ENCODE measurements at regions not wholly inside any gene's neighbourhood (a gene's known extent, or its start where the extent isn't known, plus 50 kb on each side); places are given as distances from the start of the nearest gene placed in this dataset.

DNA sequence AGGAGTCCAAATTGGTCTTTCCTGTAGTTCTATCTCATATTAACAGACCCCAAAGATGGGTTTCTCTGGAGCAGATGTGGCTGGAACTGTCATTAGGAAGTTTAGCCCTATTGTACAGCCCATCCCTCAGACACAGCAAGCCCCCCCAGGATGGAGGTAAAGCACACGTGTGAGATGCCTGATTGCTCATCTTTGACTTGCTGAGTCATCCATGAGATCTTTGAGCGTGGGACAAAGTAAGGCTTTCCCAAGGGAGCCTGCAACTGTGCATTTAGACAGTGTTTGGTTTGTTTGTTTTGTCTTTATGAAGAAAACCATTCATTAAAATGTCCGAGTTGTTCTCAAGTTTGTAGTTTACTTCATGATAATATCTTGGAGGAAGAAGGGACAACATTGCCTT is 145.3 kb upstream of the CDH13 start:
- TF ChIP-seq ZFP30 (CRISPR knock-in tag; IDR thresholded peaks at IDR 0.05) (no peak), TOX (CRISPR knock-in tag; IDR thresholded peaks at IDR 0.05; ENCODE audit: borderline replicate concordance) (no peak), TCF4 (CRISPR knock-in tag; IDR thresholded peaks at IDR 0.05; ENCODE audit: borderline replicate concordance) (no peak), ARNTL (CRISPR knock-in tag; IDR thresholded peaks at IDR 0.05; ENCODE audit: borderline replicate concordance, low read depth) (no peak), ZNF565 (CRISPR knock-in tag; conservative IDR thresholded peaks at IDR 0.05; ENCODE audit: low read depth) (no peak), BACH2 (CRISPR knock-in tag; IDR thresholded peaks at IDR 0.05; ENCODE audit: borderline replicate concordance) (no peak), SNAI2 (CRISPR knock-in tag; IDR thresholded peaks at IDR 0.05) (no peak)
- TF ChIP-seq, protein P1, sequence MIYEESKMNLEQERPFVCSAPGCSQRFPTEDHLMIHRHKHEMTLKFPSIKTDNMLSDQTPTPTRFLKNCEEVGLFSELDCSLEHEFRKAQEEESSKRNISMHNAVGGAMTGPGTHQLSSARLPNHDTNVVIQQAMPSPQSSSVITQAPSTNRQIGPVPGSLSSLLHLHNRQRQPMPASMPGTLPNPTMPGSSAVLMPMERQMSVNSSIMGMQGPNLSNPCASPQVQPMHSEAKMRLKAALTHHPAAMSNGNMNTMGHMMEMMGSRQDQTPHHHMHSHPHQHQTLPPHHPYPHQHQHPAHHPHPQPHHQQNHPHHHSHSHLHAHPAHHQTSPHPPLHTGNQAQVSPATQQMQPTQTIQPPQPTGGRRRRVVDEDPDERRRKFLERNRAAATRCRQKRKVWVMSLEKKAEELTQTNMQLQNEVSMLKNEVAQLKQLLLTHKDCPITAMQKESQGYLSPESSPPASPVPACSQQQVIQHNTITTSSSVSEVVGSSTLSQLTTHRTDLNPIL (CRISPR knock-in tag; IDR thresholded peaks at IDR 0.05; ENCODE audit: low read depth): no peak
- TF ChIP-seq, protein P2, sequence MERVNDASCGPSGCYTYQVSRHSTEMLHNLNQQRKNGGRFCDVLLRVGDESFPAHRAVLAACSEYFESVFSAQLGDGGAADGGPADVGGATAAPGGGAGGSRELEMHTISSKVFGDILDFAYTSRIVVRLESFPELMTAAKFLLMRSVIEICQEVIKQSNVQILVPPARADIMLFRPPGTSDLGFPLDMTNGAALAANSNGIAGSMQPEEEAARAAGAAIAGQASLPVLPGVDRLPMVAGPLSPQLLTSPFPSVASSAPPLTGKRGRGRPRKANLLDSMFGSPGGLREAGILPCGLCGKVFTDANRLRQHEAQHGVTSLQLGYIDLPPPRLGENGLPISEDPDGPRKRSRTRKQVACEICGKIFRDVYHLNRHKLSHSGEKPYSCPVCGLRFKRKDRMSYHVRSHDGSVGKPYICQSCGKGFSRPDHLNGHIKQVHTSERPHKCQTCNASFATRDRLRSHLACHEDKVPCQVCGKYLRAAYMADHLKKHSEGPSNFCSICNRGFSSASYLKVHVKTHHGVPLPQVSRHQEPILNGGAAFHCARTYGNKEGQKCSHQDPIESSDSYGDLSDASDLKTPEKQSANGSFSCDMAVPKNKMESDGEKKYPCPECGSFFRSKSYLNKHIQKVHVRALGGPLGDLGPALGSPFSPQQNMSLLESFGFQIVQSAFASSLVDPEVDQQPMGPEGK (CRISPR knock-in tag; IDR thresholded peaks at IDR 0.05; ENCODE audit: borderline replicate concordance): no peak
- TF ChIP-seq, protein P3, sequence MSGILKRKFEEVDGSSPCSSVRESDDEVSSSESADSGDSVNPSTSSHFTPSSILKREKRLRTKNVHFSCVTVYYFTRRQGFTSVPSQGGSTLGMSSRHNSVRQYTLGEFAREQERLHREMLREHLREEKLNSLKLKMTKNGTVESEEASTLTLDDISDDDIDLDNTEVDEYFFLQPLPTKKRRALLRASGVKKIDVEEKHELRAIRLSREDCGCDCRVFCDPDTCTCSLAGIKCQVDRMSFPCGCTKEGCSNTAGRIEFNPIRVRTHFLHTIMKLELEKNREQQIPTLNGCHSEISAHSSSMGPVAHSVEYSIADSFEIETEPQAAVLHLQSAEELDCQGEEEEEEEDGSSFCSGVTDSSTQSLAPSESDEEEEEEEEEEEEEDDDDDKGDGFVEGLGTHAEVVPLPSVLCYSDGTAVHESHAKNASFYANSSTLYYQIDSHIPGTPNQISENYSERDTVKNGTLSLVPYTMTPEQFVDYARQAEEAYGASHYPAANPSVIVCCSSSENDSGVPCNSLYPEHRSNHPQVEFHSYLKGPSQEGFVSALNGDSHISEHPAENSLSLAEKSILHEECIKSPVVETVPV (CRISPR knock-in tag; IDR thresholded peaks at IDR 0.05): no peak
- TF ChIP-seq, protein P4, sequence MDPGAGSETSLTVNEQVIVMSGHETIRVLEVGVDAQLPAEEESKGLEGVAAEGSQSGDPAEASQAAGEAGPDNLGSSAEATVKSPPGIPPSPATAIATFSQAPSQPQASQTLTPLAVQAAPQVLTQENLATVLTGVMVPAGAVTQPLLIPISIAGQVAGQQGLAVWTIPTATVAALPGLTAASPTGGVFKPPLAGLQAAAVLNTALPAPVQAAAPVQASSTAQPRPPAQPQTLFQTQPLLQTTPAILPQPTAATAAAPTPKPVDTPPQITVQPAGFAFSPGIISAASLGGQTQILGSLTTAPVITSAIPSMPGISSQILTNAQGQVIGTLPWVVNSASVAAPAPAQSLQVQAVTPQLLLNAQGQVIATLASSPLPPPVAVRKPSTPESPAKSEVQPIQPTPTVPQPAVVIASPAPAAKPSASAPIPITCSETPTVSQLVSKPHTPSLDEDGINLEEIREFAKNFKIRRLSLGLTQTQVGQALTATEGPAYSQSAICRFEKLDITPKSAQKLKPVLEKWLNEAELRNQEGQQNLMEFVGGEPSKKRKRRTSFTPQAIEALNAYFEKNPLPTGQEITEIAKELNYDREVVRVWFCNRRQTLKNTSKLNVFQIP (CRISPR knock-in tag; IDR thresholded peaks at IDR 0.05; ENCODE audit: borderline replicate concordance, low read depth): no peak

Data from SK-N-SH treated with all-trans-retinoic acid at 6 μM for 48 hours (cell line).